ENCODE measurements at regions not wholly inside any gene's neighbourhood (a gene's known extent, or its start where the extent isn't known, plus 50 kb on each side); places are given as distances from the start of the nearest gene placed in this dataset.

DNA sequence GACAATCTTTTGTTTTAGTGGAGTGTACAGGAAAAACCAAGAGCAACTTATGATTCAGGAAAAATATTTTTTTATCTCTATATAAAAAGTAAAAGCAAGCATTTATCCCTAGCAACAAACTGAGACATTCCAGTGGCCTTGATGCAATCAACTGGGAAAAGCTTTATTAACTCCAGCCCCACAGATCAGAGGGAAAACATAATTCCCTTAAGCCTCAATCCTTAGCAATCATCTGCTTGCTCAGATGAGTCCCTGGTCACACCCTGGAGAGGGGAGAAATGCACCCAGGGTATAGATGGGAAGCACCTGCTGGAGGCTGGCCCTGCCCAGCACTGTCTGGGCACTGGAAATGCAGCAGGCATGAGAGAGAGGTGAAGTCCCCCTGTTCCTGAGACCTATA is 636.6 kb downstream of the TNS3 start:
- H3K9me3 ChIP-seq, result no peaks in the 10 kb centered on the region
- TF ChIP-seq, protein P1, sequence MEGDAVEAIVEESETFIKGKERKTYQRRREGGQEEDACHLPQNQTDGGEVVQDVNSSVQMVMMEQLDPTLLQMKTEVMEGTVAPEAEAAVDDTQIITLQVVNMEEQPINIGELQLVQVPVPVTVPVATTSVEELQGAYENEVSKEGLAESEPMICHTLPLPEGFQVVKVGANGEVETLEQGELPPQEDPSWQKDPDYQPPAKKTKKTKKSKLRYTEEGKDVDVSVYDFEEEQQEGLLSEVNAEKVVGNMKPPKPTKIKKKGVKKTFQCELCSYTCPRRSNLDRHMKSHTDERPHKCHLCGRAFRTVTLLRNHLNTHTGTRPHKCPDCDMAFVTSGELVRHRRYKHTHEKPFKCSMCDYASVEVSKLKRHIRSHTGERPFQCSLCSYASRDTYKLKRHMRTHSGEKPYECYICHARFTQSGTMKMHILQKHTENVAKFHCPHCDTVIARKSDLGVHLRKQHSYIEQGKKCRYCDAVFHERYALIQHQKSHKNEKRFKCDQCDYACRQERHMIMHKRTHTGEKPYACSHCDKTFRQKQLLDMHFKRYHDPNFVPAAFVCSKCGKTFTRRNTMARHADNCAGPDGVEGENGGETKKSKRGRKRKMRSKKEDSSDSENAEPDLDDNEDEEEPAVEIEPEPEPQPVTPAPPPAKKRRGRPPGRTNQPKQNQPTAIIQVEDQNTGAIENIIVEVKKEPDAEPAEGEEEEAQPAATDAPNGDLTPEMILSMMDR (IDR thresholded peaks at IDR 0.05; ENCODE audit: low read depth, low read length), result no peak
- no peak overlapping the region for H3K4me3 ChIP-seq (ENCODE audit: low read depth, low read length)
- H3K36me3 ChIP-seq, result no peaks in the 10 kb centered on the region
- DNase-seq, result no peak
- no peaks in the 10 kb centered on the region for H3K4me1 ChIP-seq
- H3K27me3 ChIP-seq, result no peaks in the 10 kb centered on the region

DNA sequence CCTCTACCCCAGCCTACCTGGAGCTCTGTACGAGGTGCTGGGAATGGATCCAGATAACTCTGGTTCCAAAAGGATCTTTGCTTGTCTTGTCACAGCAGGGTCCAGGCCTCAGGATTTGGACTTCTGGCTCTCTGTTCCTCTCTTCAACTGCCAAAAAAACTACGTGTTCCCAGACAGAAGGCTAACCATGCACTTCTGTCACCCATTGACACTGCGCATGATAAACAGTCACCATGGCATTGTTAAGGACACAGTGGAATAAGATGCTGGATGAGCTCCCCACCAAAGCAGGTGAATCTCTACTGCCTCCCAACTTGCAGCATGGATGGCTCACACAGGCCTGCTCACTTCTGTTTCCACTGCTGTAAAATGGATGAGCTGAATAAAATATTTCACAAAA is 637.9 kb downstream of the TNS3 start:
- H3K4me1 ChIP-seq, result peaks cover 7% of the 10 kb centered on the region
- no peaks in the 10 kb centered on the region for H3K36me3 ChIP-seq
- H3K9me3 ChIP-seq, result no peaks in the 10 kb centered on the region
- no peak for DNase-seq
- TF ChIP-seq, protein P1 (IDR thresholded peaks at IDR 0.05; ENCODE audit: low read depth, low read length), result no peak
- no peaks in the 10 kb centered on the region for H3K27me3 ChIP-seq
- H3K4me3 ChIP-seq (ENCODE audit: low read depth, low read length), result no peak overlapping the region

DNA sequence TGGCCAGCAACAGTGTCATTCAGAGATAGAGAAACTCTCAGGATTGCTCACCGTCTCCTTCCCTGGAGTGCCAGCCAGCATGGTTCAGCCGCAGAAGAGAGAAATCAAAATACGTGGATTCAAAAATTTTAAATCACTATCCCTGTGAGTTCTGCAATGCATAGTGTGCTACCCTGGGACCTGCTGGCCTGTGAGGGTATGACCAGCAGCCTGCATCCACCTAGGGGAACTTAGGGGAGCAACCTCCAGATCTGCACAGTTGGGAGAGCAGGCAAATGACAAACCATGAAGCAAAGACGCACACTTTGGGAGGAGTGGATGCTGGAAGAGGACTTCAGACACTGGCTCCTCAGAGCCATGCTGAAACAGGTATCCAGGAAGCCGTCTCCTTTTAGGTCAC is 639.3 kb downstream of the TNS3 start:
- Histone ChIP-seq H3K36me3 (no peaks in the 10 kb centered on the region), H3K4me3 (ENCODE audit: low read depth, low read length) (no peak overlapping the region), H3K9me3 (no peaks in the 10 kb centered on the region), H3K4me1 (peaks cover 7% of the 10 kb centered on the region), H3K27me3 (no peaks in the 10 kb centered on the region)
- no peak for DNase-seq
- TF ChIP-seq, protein P1 (IDR thresholded peaks at IDR 0.05; ENCODE audit: low read depth, low read length), result no peak

DNA sequence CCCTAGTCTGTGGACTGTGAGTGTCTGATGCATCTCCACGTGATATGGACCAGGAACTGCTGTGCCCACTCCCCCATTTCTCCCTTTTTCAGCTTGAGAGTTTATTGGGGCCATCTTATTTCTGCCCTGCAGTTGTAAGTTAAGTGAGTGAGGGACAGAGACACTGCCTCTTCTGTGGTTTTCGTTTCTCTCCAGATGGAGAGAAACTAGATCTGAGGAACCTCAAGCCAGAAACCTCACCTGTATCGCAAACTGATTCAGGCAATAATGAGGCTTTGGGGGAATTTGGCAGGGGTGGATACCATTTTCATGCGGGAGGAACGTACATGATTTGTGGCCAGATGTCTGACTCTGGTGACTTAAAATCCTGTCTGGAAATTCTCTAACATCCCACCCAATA is 641.7 kb downstream of the TNS3 start:
- no peak overlapping the region for H3K4me3 ChIP-seq (ENCODE audit: low read depth, low read length)
- peaks cover 7% of the 10 kb centered on the region for H3K4me1 ChIP-seq
- no peaks in the 10 kb centered on the region for H3K9me3 ChIP-seq
- H3K27me3 ChIP-seq, result no peaks in the 10 kb centered on the region
- no peaks in the 10 kb centered on the region for H3K36me3 ChIP-seq
- no peak for DNase-seq
- TF ChIP-seq, protein P1 (IDR thresholded peaks at IDR 0.05; ENCODE audit: low read depth, low read length), result no peak

DNA sequence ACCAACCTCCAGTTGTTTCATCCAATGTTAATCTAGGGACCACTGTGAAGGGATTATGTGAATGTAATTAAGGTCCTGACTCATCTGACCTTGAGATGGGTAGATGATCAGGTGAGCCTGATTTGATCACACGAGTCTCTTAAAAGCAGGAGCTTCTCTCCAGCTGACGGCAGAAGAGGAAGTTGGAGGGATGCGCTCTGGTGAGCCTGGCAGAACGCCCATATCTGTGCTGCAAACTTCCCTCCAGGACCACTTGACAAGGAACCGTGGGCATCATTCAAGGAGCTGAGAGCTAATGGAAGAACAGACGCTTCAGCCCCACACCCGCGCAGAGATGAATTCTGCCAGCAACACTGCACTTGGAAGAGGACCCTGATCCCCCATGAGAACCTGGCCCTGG is 642.4 kb downstream of the TNS3 start:
- TF ChIP-seq, protein P1 (IDR thresholded peaks at IDR 0.05; ENCODE audit: low read depth, low read length), result no peak
- H3K36me3 ChIP-seq, result no peaks in the 10 kb centered on the region
- peak; percentile 44 for DNase-seq
- no peak overlapping the region for H3K4me3 ChIP-seq (ENCODE audit: low read depth, low read length)
- H3K4me1 ChIP-seq, result peaks cover 7% of the 10 kb centered on the region
- H3K27me3 ChIP-seq, result no peaks in the 10 kb centered on the region
- H3K9me3 ChIP-seq, result no peaks in the 10 kb centered on the region

DNA sequence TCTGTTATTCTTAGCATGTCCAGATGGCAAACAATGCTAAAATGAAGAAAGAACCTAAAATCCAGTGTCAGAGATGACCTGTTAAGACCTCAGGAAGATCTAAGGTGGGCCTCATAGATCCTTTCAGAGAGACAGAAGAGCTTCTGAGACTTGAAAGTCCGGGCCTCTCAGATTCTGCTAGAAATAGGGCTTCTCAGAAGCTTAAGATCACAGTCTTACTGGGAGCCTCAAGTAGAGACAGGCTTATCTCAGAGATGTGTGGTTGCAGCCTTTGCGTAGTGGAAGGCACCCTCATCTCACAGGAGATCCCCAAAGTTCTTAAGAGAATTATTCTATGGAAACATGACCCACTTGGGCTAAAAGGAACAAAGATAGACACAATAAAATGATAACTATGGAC is 642.8 kb downstream of the TNS3 start:
- Histone ChIP-seq H3K36me3 (no peaks in the 10 kb centered on the region), H3K4me1 (peaks cover 7% of the 10 kb centered on the region), H3K4me3 (ENCODE audit: low read depth, low read length) (no peak overlapping the region), H3K9me3 (no peaks in the 10 kb centered on the region), H3K27me3 (no peaks in the 10 kb centered on the region)
- TF ChIP-seq, protein P1 (IDR thresholded peaks at IDR 0.05; ENCODE audit: low read depth, low read length), result no peak
- no peak for DNase-seq

Measured in BE2C (cell line).